HG03342 (cell line): ENCODE measurements at regions not wholly inside any gene's neighbourhood (a gene's known extent, or its start where the extent isn't known, plus 50 kb on each side); places are given as distances from the start of the nearest gene placed in this dataset.

Source experiments
- ATAC-seq: cut with Tn5 transposase; IDR thresholded peaks from one replicate; pipeline ENCODE4 v1.9.1; 2021; ENCODE audit warnings: mild to moderate bottlenecking, moderate library complexity; ENCODE audit not compliant: unreplicated experiment

- ATAC-seq: no peak
Observed at GRCh38 chr7:96415293-96415940, 93.5 kb upstream of the SLC25A13 start.

GRCh38 chr7:96414931-96415292, 93.0 kb upstream of the SLC25A13 start:
- ATAC-seq: peak; percentile 79

GRCh38 chr7:96410126-96410839, 88.4 kb upstream of the SLC25A13 start:
- no peak for ATAC-seq

DNA sequence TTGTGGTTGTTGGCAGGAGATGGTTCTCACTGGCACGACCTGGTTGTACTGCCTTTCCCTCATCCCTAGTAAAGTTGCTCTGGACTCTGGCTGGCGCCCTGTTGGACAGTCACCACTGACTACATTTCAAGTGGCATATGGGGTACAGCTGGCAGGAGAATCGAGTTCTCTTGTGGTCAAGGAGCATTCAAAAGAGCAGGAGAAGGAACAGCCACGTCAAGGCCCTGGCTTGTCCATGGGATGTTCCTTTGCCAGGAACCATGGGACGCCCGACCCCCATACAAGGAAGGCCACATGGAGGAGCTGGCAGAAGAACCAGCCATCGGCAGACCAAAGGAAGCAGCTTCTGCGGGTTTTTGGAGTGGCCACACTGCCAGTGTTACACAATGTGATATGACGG, 87.0 kb upstream of the SLC25A13 start:
- ATAC-seq: no peak

- no peak for ATAC-seq
Observed at GRCh38 chr7:96407427-96407826, 85.5 kb upstream of the SLC25A13 start.

DNA sequence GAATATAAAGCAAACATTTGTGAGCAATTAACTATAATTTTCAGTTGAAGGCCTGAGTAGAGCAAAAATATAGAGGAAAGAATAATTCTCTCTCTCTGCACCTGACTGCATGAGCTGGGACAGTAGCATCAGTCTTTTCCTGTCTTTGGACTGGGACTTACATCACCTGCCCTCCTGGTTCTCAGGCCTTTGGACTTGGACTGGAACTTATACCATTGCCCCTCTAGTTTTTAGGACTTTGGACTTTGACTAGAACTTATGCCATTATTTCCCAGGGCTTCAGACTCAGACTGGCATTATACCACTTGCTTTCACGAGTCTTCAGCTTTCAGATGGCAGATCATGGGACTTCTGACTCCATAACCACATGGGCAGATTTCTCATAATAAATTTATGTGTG, 81.0 kb upstream of the SLC25A13 start:
- ATAC-seq: no peak

GRCh38 chr7:96401200-96401599, 79.3 kb upstream of the SLC25A13 start:
- ATAC-seq: no peak

DNA sequence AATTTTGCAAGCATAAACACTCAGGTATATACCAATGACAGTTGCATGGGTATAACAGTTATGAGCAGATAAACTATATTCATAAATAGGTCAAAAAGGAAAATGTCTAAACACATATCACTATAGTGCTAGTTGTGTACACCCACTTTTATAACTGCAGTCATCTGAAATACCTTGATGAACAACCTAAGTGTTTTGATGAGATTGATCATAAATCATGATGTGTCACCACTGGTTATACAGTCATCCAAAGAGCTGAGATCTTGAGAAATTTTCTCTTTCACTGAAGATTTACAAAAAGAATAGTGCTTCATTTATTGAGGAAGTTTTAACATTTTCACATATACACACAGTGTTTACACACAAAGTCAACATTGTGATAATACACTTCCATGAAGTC, 78.6 kb upstream of the SLC25A13 start:
- ATAC-seq: no peak

GRCh38 chr7:96400001-96400400, 78.1 kb upstream of the SLC25A13 start:
- ATAC-seq: no peak

- no peak for ATAC-seq
Observed at GRCh38 chr7:96397936-96398598, 76.2 kb upstream of the SLC25A13 start.

DNA sequence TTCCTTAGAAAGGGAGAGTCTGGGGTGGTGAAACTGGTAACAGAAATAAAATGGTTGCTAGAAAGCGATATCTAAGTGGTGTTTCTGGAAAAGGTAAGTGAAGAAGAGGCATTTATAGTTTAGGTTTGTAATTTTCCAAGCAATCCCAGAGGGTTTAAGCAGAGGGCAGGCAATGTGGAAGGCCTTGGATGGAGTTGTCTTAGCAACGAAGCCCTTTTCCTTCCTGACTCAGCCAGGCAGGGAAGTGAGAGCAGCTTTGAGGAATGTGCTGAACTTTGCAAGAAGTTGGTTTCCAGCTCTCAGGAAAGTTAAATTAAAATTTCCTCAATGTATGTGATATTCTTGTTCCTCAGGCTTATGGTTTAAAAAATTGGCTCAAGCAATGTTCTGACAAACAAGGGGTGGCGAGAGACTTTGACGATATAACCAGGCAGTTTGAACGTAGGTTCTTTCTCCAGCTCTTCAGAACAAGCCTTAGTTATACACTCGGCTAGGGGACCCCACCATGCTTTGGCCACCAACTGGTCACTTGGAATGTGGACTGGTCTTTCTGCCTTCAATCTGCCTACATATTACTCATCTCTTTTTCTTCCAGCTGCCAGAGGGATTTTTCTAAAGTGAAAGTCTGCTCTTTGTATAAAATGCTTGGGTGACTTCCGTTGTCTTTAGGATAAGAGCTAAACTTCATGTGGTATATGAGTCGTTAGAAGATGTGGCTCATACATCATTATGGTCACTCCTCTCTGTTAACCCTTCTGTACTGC, 66.9 kb upstream of the SLC25A13 start:
- no peak for ATAC-seq

- ATAC-seq: no peak
Observed at GRCh38 chr7:96388166-96388565, 66.3 kb upstream of the SLC25A13 start.

GRCh38 chr7:96380111-96380512, 58.2 kb upstream of the SLC25A13 start:
- ATAC-seq: no peak

DNA sequence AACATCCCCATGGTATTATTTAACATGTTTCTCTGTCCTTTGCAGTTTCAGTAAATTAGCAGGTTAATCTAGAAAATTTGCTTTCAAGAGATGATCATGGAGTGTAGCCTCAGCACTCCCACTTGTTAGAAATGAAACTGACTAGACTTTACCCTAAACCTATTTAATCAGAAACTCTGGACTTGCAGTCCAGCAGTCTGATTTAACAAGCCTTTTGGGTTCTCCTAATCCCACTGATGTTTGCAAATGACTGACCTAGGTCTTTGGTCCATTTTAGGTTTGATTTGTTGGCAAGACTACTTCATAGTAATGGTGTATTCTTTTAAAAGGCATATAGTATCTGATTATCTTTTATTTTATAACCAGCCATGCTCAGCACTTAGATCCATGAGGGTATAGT, 55.5 kb upstream of the SLC25A13 start:
- no peak for ATAC-seq
